ENCODE measurements at regions not wholly inside any gene's neighbourhood (a gene's known extent, or its start where the extent isn't known, plus 50 kb on each side); places are given as distances from the start of the nearest gene placed in this dataset.

GRCh38 chr7:81926-82756 lies 110.2 kb upstream of the FAM20C start:
- Histone ChIP-seq H3K4me3 (ENCODE audit: low read depth, low read length) (no peak overlapping the region), H3K36me3 (replicated peaks) (no peaks in the 10 kb centered on the region), H3K27me3 (replicated peaks) (no peaks in the 10 kb centered on the region), H3K27ac (no peak overlapping the region)
- no peak for DNase-seq
- in situ Hi-C loops (cut with HindIII; ENCODE audit: low pct_ligation_motif_present, low sequenced_read_pairs): no loop called here
- TF ChIP-seq CTCF (IDR thresholded peaks at IDR 0.05; ENCODE audit: low read depth, low read length, missing control alignments): no peak

DNA sequence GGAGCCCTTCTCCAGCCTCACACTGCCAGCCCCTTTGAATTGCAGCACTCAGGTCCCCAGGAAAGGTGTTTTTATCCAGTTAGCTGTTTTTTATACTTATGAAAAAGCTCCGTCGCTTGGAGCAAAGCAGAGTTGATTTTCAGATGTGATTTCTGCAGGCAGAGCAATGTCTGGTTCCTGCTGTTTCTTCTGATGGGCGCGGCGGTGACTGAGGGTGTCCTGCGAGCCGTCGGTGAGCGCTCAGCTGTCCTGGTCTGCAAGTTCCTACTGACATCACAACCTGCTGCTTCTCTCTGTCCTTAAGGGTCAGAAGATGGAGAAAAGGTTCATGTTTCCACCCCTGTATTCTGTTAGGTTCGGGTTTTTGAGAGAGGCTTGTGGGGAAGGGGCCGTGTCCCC lies 109.6 kb upstream of the FAM20C start:
- Histone ChIP-seq H3K4me3 (ENCODE audit: low read depth, low read length) (no peak overlapping the region), H3K27me3 (replicated peaks) (no peaks in the 10 kb centered on the region), H3K36me3 (replicated peaks) (no peaks in the 10 kb centered on the region), H3K27ac (no peak overlapping the region)
- in situ Hi-C loops (cut with HindIII; ENCODE audit: low pct_ligation_motif_present, low sequenced_read_pairs): no loop called here
- TF ChIP-seq CTCF (IDR thresholded peaks at IDR 0.05; ENCODE audit: low read depth, low read length, missing control alignments): no peak
- DNase-seq: no peak

GRCh38 chr7:83441-83840 lies 108.9 kb upstream of the FAM20C start:
- no peak for DNase-seq
- in situ Hi-C loops (cut with HindIII; ENCODE audit: low pct_ligation_motif_present, low sequenced_read_pairs): no loop called here

DNA sequence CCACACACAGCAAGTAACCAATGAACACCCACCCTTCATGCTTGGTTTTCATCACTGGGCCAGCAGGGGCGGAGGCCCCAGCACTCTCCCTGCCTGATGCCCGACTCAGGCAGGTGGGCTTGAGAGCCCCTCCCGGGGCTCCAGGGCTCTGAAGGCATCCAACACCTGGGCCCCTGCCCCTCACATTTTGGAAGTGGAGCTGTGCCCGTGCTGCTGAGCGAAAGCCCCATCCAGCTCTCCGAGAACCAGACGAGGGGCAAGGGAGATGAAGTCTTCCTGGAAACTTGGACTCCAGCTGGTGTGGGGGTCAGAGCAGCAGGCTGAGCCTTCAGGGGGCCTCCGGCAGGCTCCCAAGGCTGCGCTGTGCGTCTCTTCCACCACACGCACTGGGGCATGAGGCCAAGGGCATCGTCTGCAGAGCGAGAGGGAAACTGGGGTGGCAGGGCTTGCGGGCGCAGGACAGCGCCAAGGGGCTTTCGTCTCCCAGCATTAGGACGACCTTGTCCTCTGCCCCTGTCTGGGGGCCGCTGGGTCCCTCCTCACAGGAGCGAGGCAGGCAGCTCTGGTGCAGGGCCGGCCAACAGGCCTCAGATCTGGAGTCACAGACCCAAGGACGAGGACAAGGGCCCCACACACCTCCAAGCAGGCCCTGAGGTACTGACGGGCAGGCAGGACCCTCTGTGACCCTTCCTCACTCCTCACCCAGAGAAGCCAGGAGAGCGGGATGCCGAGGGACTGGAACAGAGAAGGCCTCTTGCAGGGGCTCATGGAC lies 108.3 kb upstream of the FAM20C start:
- in situ Hi-C loops (cut with HindIII; ENCODE audit: low pct_ligation_motif_present, low sequenced_read_pairs): no loop called here
- Histone ChIP-seq H3K27ac (no peak overlapping the region), H3K36me3 (replicated peaks) (no peaks in the 10 kb centered on the region), H3K4me3 (ENCODE audit: low read depth, low read length) (no peak overlapping the region), H3K27me3 (replicated peaks) (no peaks in the 10 kb centered on the region)
- TF ChIP-seq CTCF (IDR thresholded peaks at IDR 0.05; ENCODE audit: low read depth, low read length, missing control alignments): no peak
- DNase-seq: no peak

More at GRCh38 chr7:83441-83840, 108.9 kb upstream of the FAM20C start:
- H3K4me3 ChIP-seq (ENCODE audit: low read depth, low read length): no peak overlapping the region
- H3K27me3 ChIP-seq (replicated peaks): no peaks in the 10 kb centered on the region
- no peak overlapping the region for H3K27ac ChIP-seq
- no peaks in the 10 kb centered on the region for H3K36me3 ChIP-seq (replicated peaks)
- no peak for TF ChIP-seq CTCF (IDR thresholded peaks at IDR 0.05; ENCODE audit: low read depth, low read length, missing control alignments)

DNA sequence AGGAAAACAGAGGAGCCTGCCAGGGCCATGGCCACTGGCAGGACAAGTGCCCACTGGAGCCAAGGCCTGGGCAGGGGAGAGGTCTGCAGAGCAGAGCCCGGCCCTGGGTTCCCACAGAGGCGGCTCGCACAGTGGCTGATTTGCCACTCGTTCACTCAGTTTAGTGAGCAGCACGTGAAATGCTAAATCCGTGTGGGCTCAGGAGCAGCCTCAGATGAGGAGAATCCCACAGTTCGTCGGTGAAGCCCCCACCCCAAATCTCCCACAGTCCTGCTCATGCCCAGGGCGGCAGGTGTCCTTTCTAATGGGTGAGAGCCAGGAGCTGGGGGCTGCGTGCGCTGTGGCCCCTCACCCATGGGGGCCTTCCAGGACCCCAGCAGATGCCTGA lies 107.7 kb upstream of the FAM20C start:
- DNase-seq: no peak
- Histone ChIP-seq H3K27me3 (replicated peaks) (no peaks in the 10 kb centered on the region), H3K27ac (no peak overlapping the region), H3K36me3 (replicated peaks) (no peaks in the 10 kb centered on the region), H3K4me3 (ENCODE audit: low read depth, low read length) (no peak overlapping the region)
- TF ChIP-seq CTCF (IDR thresholded peaks at IDR 0.05; ENCODE audit: low read depth, low read length, missing control alignments): no peak
- in situ Hi-C loops (cut with HindIII; ENCODE audit: low pct_ligation_motif_present, low sequenced_read_pairs): no loop called here
